ENCODE measurements at regions not wholly inside any gene's neighbourhood (a gene's known extent, or its start where the extent isn't known, plus 50 kb on each side); places are given as distances from the start of the nearest gene placed in this dataset.

DNA sequence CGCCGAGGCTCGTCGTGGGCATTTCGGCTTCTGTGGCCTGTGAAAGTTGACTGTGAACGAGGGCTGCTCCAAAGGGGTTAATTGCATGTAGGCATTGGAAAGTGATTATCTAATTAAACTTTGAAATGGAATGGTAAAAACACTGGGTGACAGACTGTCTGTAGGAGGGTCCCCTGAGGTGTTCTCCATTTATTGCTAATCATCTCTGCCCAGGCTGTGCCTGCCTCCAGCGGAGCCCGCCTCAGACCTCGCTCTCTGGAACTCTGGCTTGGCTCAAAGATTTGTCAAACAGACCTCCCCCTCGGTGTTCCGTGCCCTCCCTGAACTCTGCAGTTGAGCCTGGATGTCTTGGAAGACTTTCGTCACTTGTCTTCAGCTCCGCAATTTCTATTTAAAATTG lies 50.2 kb upstream of the VRK1 start:
- Mint-ChIP-seq H3K9me3 (no peaks in the 10 kb centered on the region), H3K4me3 (no peak overlapping the region), H3K4me1 (peaks cover 4% of the 10 kb centered on the region), H3K27me3 (peaks cover 32% of the 10 kb centered on the region), H3K27ac (no peak overlapping the region)
- no peak for DNase-seq
- ATAC-seq = no peak
